NCI-H82 (cell line): ENCODE measurements at regions not wholly inside any gene's neighbourhood (a gene's known extent, or its start where the extent isn't known, plus 50 kb on each side); places are given as distances from the start of the nearest gene placed in this dataset.

Source experiments
- DNase-seq: peaks from one replicate; lab custom pipeline; 2025; lab: John Stamatoyannopoulos, UW

GRCh38 chr11:91860661-91861060, 364.0 kb upstream of the FAT3 start:
- peak; percentile 17 for DNase-seq

- no peak for DNase-seq
Observed at GRCh38 chr11:91859666-91860065, 365.0 kb upstream of the FAT3 start.

- DNase-seq: no peak
Observed at GRCh38 chr11:91857179-91857578, 367.4 kb upstream of the FAT3 start.

- DNase-seq: no peak
Observed at GRCh38 chr11:91854780-91855179, 369.8 kb upstream of the FAT3 start.

- DNase-seq: no peak
Observed at GRCh38 chr11:91854171-91854570, 370.4 kb upstream of the FAT3 start.

GRCh38 chr11:91851908-91852307, 372.7 kb upstream of the FAT3 start:
- no peak for DNase-seq

- no peak for DNase-seq
Observed at GRCh38 chr11:91850533-91851275, 373.9 kb upstream of the FAT3 start.

GRCh38 chr11:91850021-91850420, 374.6 kb upstream of the FAT3 start:
- no peak for DNase-seq

GRCh38 chr11:91846649-91847048, 378.0 kb upstream of the FAT3 start:
- DNase-seq: no peak

- no peak for DNase-seq
Observed at GRCh38 chr11:91846002-91846401, 378.6 kb upstream of the FAT3 start.

GRCh38 chr11:91840640-91841240, 383.9 kb upstream of the FAT3 start:
- DNase-seq: peak; percentile 1

- DNase-seq: no peak
Observed at GRCh38 chr11:91837411-91838330, 386.9 kb upstream of the FAT3 start.

GRCh38 chr11:91835051-91835560, 389.5 kb upstream of the FAT3 start:
- no peak for DNase-seq

GRCh38 chr11:91828901-91829300, 395.7 kb upstream of the FAT3 start:
- DNase-seq: no peak

- no peak for DNase-seq
Observed at GRCh38 chr11:91825777-91826176, 398.8 kb upstream of the FAT3 start.

- no peak for DNase-seq
Observed at GRCh38 chr11:91823252-91823830, 401.3 kb upstream of the FAT3 start.

- no peak for DNase-seq
Observed at GRCh38 chr11:91822805-91823204, 401.8 kb upstream of the FAT3 start.

GRCh38 chr11:91820709-91821108, 403.9 kb upstream of the FAT3 start:
- no peak for DNase-seq

GRCh38 chr11:91819777-91820176, 404.8 kb upstream of the FAT3 start:
- no peak for DNase-seq

- no peak for DNase-seq
Observed at GRCh38 chr11:91819195-91819594, 405.4 kb upstream of the FAT3 start.

GRCh38 chr11:91817996-91818395, 406.6 kb upstream of the FAT3 start:
- DNase-seq: no peak

- no peak for DNase-seq
Observed at GRCh38 chr11:91813263-91813662, 411.4 kb upstream of the FAT3 start.
